Mucosa of descending colon (tissue), 3 donors: ENCODE measurements at regions not wholly inside any gene's neighbourhood (a gene's known extent, or its start where the extent isn't known, plus 50 kb on each side); places are given as distances from the start of the nearest gene placed in this dataset.

Source experiments
- ATAC-seq: fragments of 200-7000 bp; cut with Tn5 transposase; one replicate; pipeline ENCODE4 v1.9.1; 2020; ENCODE audit warnings: mild to moderate bottlenecking, moderate library complexity
- DNase-seq, 3 donors: peaks; one replicate each; pipeline ENCODE4 v3.0.0-alpha.2; 2020
- H3K36me3 ChIP-seq: fragments of 200-600 bp; one replicate; pipeline ENCODE4 v1.8.0; 2021; ENCODE audit warnings: low read depth, mild to moderate bottlenecking
- H3K4me1 ChIP-seq: fragments of 200-600 bp; one replicate; pipeline ENCODE4 v1.8.0; 2021; ENCODE audit warnings: low read depth, mild to moderate bottlenecking
- H3K4me3 ChIP-seq: fragments of 200-600 bp; one replicate; pipeline ENCODE4 v1.8.0; 2021; ENCODE audit warnings: mild to moderate bottlenecking
- H3K9me3 ChIP-seq: fragments of 200-600 bp; one replicate; pipeline ENCODE4 v1.8.0; 2021; ENCODE audit warnings: mild to moderate bottlenecking
- intact Hi-C, 2 donors: fragments of 100-400 bp; cut with DNase I in 1 of 2; cut with micrococcal nuclease in 1 of 2; formaldehyde crosslinking; loops; one replicate each; pipeline versions ENCODE4 v1.11.0 to v1.11.1; 2022; cut with DNase I, micrococcal nuclease
- TF ChIP-seq, protein P1 (sequence below): fragments of 200-600 bp; IDR thresholded peaks from one replicate; pipeline ENCODE4 v1.8.0; 2022; ENCODE audit warnings: antibody characterized with exemption, mild to moderate bottlenecking
- donor health status: DM: no; HTN: no; CAD: no; lungs with moderate emphysema.
- donor health status: DM: no; HTN: no; CAD: no.
- donor health status: DM: no; HTN: yes; CAD: no.

DNA sequence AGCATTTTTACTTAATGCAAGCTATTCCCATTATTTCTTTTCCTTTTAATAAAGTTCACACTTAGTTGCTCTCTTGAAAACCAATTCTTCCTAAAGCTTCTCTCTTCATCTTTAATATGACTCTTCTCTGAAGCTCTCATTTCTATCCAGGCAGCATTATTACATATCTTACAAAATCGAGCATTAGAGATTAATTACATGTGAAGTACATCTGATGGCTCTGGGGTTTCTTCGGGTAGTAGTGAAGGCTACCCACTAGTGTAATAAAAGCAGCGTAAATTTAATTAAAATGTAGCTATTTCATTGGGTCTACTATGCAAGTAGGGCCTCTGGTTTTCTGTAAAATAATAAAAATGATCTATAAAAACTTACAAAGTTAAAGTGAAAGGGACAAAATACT is 513.6 kb upstream of the DPH6 start:
- no peak for DNase-seq
- H3K9me3 ChIP-seq, result no peaks in the 10 kb centered on the region
- H3K4me3 ChIP-seq, result no peak overlapping the region
- no peaks in the 10 kb centered on the region for H3K4me1 ChIP-seq
- ATAC-seq, result no peak
- intact Hi-C loops, result no loop called here
- no peaks in the 10 kb centered on the region for H3K36me3 ChIP-seq
- TF ChIP-seq, protein P1, sequence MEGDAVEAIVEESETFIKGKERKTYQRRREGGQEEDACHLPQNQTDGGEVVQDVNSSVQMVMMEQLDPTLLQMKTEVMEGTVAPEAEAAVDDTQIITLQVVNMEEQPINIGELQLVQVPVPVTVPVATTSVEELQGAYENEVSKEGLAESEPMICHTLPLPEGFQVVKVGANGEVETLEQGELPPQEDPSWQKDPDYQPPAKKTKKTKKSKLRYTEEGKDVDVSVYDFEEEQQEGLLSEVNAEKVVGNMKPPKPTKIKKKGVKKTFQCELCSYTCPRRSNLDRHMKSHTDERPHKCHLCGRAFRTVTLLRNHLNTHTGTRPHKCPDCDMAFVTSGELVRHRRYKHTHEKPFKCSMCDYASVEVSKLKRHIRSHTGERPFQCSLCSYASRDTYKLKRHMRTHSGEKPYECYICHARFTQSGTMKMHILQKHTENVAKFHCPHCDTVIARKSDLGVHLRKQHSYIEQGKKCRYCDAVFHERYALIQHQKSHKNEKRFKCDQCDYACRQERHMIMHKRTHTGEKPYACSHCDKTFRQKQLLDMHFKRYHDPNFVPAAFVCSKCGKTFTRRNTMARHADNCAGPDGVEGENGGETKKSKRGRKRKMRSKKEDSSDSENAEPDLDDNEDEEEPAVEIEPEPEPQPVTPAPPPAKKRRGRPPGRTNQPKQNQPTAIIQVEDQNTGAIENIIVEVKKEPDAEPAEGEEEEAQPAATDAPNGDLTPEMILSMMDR, result no peak

- Histone ChIP-seq H3K4me1 (no peaks in the 10 kb centered on the region), H3K36me3 (no peaks in the 10 kb centered on the region), H3K9me3 (no peaks in the 10 kb centered on the region), H3K4me3 (no peak overlapping the region)
- no peak for ATAC-seq
- DNase-seq, result no peak
- intact Hi-C loops, result no loop called here
- TF ChIP-seq, protein P1, result no peak
These were observed 516.4 kb upstream of the DPH6 start for GRCh38 chr15:36062357-36062756.

- H3K36me3 ChIP-seq, result no peaks in the 10 kb centered on the region
- ATAC-seq (no peak), DNase-seq (no peak)
- no peak overlapping the region for H3K4me3 ChIP-seq
- no peaks in the 10 kb centered on the region for H3K9me3 ChIP-seq
- H3K4me1 ChIP-seq, result no peaks in the 10 kb centered on the region
- TF ChIP-seq, protein P1, result no peak
- intact Hi-C loops, result no loop called here
These were observed 512.7 kb upstream of the CDIN1 start for GRCh38 chr15:36066757-36067156.

DNA sequence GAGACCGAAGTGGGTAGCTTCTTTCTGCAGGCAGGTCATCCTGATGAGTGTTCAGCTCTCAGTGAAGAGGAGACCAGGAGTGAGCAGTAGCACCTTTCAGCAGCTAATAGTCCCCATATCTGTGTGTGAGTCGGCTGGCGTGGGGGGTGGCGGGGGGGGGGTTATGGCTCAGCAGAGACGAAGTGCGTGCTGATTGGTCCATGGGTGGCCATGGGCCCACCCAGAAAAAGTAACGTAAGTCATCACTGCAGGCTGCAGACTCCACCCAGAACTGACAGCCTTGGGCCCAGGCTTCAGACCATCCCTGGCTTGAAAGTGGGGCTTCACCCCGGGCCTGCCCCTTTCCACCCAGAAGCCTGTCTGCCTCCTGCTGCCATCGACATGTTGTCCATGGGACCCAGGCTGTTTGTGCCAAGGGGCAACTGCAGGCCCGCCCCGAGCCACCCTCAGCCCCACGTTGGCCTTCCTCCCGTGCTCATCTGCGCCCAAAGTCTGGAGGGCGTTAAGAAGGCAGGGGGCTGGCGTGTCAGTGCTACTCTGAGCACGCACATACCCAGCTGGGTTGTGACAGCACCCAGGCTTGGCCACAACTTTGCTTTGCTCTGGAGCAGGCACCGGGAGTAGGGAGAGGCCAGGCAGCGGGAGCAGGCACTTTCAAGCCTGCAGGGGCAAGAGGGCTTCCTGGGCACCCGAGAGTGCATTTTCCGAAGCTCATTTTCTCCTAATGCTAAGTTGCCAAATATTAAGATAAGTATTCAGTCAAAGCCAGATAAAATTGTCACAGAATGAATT is 511.7 kb upstream of the CDIN1 start:
- Histone ChIP-seq H3K4me3 (no peak overlapping the region), H3K36me3 (no peaks in the 10 kb centered on the region), H3K4me1 (no peaks in the 10 kb centered on the region), H3K9me3 (no peaks in the 10 kb centered on the region)
- intact Hi-C loops, result no loop called here
- TF ChIP-seq, protein P1, result no peak
- ATAC-seq (no peak), DNase-seq (no peak)

GRCh38 chr15:36075333-36075732 is 504.1 kb upstream of the CDIN1 start:
- ATAC-seq (no peak), DNase-seq (no peak)
- H3K4me3 ChIP-seq, result no peak overlapping the region
- intact Hi-C loops, result no loop called here
- no peaks in the 10 kb centered on the region for H3K4me1 ChIP-seq
- H3K36me3 ChIP-seq, result no peaks in the 10 kb centered on the region
- no peaks in the 10 kb centered on the region for H3K9me3 ChIP-seq
- TF ChIP-seq, protein P1, result no peak

DNA sequence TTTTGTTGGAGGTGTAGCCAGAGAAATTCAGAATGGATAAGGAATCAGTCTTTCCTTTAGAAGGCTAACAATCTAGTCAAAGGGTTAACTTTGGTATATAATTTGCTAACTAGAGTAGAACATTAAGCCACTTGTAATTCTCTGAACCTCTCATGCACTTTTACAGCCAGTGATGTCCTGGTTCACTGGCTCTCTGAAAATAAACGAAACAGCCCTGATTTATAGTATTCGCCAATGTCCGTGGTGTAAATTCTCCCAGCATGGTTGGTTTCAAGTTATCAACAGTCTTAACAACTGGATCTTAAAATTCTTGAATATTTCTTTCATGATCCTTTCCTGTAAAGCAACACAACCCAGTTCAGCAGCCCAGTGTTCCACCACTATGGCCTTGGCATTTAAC is 500.4 kb upstream of the CDIN1 start:
- intact Hi-C loops, result no loop called here
- Histone ChIP-seq H3K4me3 (no peak overlapping the region), H3K4me1 (no peaks in the 10 kb centered on the region), H3K9me3 (peaks cover 10% of the 10 kb centered on the region), H3K36me3 (no peaks in the 10 kb centered on the region)
- ATAC-seq (no peak), DNase-seq (no peak)
- TF ChIP-seq, protein P1, result no peak
